ENCODE measurements at regions not wholly inside any gene's neighbourhood (a gene's known extent, or its start where the extent isn't known, plus 50 kb on each side); places are given as distances from the start of the nearest gene placed in this dataset.
"Not testable (repeated sequence)": the region's sequence is repeated elsewhere in the genome, so short reads cannot be mapped to it uniquely, and the experiment has no call there.

GRCh38 chr5:4019009-4019769, 423.6 kb downstream of the IRX1 start:
- DNase-seq (ENCODE audit: low read depth) = no peak

GRCh38 chr5:4019841-4020240, 424.2 kb downstream of the IRX1 start:
- no peak for DNase-seq (ENCODE audit: low read depth)

- no peak for DNase-seq (ENCODE audit: low read depth)
These were observed 424.8 kb downstream of the IRX1 start for GRCh38 chr5:4020400-4020799.

GRCh38 chr5:4022056-4022670, 426.5 kb downstream of the IRX1 start:
- no peak for DNase-seq (ENCODE audit: low read depth)

- no peak for DNase-seq (ENCODE audit: low read depth)
These were observed 427.6 kb downstream of the IRX1 start for GRCh38 chr5:4023091-4023752.

GRCh38 chr5:4023753-4024335, 428.2 kb downstream of the IRX1 start:
- DNase-seq (ENCODE audit: low read depth) = no peak

- DNase-seq (ENCODE audit: low read depth) = no peak
These were observed 431.6 kb downstream of the IRX1 start for GRCh38 chr5:4027088-4027734.

GRCh38 chr5:4028384-4028783, 432.8 kb downstream of the IRX1 start:
- no peak for DNase-seq (ENCODE audit: low read depth)

- DNase-seq (ENCODE audit: low read depth) = not testable (repeated sequence)
These were observed 437.9 kb downstream of the IRX1 start for GRCh38 chr5:4033546-4033945.

- DNase-seq (ENCODE audit: low read depth) = no peak
These were observed 441.2 kb downstream of the IRX1 start for GRCh38 chr5:4036861-4037260.

GRCh38 chr5:4038994-4039393, 443.4 kb downstream of the IRX1 start:
- DNase-seq (ENCODE audit: low read depth) = no peak

GRCh38 chr5:4042311-4042710, 446.7 kb downstream of the IRX1 start:
- DNase-seq (ENCODE audit: low read depth) = no peak

- no peak for DNase-seq (ENCODE audit: low read depth)
These were observed 447.5 kb downstream of the IRX1 start for GRCh38 chr5:4043135-4043534.

- DNase-seq (ENCODE audit: low read depth) = no peak
These were observed 449.2 kb downstream of the IRX1 start for GRCh38 chr5:4044881-4045280.

GRCh38 chr5:4048398-4048797, 452.8 kb downstream of the IRX1 start:
- no peak for DNase-seq (ENCODE audit: low read depth)

GRCh38 chr5:4050203-4050602, 454.6 kb downstream of the IRX1 start:
- DNase-seq (ENCODE audit: low read depth) = no peak

- DNase-seq (ENCODE audit: low read depth) = no peak
These were observed 457.5 kb downstream of the IRX1 start for GRCh38 chr5:4053136-4053535.

GRCh38 chr5:4054092-4054491, 458.5 kb downstream of the IRX1 start:
- DNase-seq (ENCODE audit: low read depth) = no peak

GRCh38 chr5:4058899-4059298, 463.3 kb downstream of the IRX1 start:
- no peak for DNase-seq (ENCODE audit: low read depth)

- DNase-seq (ENCODE audit: low read depth) = no peak
These were observed 470.1 kb downstream of the IRX1 start for GRCh38 chr5:4065472-4066320.

GRCh38 chr5:4068171-4068570, 472.5 kb downstream of the IRX1 start:
- DNase-seq (ENCODE audit: low read depth) = no peak

Measured in HS-27A (cell line).